OCI-LY1 (cell line): ENCODE measurements at regions not wholly inside any gene's neighbourhood (a gene's known extent, or its start where the extent isn't known, plus 50 kb on each side); places are given as distances from the start of the nearest gene placed in this dataset.

Source experiments
- H2AFZ ChIP-seq: fragments of 200-600 bp; sonication (generic), shearing (Covaris generic); 2 replicates; pipeline ENCODE4 v1.6.0; 2014; ENCODE audit warnings: antibody characterized with exemption, mild to moderate bottlenecking, low read length
- H3F3A ChIP-seq: fragments of 200-600 bp; sonication (generic), shearing (Covaris generic); 2 replicates; pipeline ENCODE4 v1.6.0; 2014; ENCODE audit warnings: mild to moderate bottlenecking, antibody characterized with exemption, low read length, moderate library complexity; ENCODE audit not compliant: insufficient read depth
- H3K27ac ChIP-seq: fragments of 200-600 bp; sonication (generic); 2 replicates; pipeline ENCODE4 v1.5.1; 2014; ENCODE audit warnings: low read length, mixed run types, mild to moderate bottlenecking, low read depth; ENCODE audit not compliant: poor library complexity, severe bottlenecking
- H3K27me3 ChIP-seq: fragments of 200-600 bp; sonication (generic); 2 replicates; pipeline ENCODE4 v1.6.0; 2014; ENCODE audit warnings: antibody characterized with exemption, mild to moderate bottlenecking, low read length, moderate library complexity; ENCODE audit not compliant: insufficient read depth
- H3K36me3 ChIP-seq: fragments of 200-600 bp; sonication (generic); 2 replicates; pipeline ENCODE4 v1.6.1; 2014; ENCODE audit warnings: mild to moderate bottlenecking, antibody characterized with exemption, low read length, moderate library complexity, mixed read lengths; ENCODE audit not compliant: insufficient read depth
- H3K4me1 ChIP-seq: fragments of 200-600 bp; sonication (generic); 2 replicates; pipeline ENCODE4 v1.5.1; 2014; ENCODE audit warnings: mild to moderate bottlenecking, low read length, moderate library complexity; ENCODE audit not compliant: insufficient read depth, severe bottlenecking
- H3K4me2 ChIP-seq: fragments of 200-600 bp; sonication (generic), shearing (Covaris generic); 2 replicates; pipeline ENCODE4 v1.6.1; 2014; ENCODE audit warnings: low read length
- H3K4me3 ChIP-seq: fragments of 200-600 bp; sonication (generic); 2 replicates; pipeline ENCODE4 v1.5.1; 2014; ENCODE audit warnings: low read length, low read depth, mild to moderate bottlenecking, mixed read lengths; ENCODE audit not compliant: poor library complexity, severe bottlenecking
- H3K79me2 ChIP-seq: fragments of 200-600 bp; shearing (Covaris generic); 2 replicates; pipeline ENCODE4 v1.6.1; 2016; ENCODE audit warnings: mixed run types, low read length, mixed read lengths; ENCODE audit not compliant: insufficient read depth
- H3K9ac ChIP-seq: fragments of 200-600 bp; sonication (generic), shearing (Covaris generic); 2 replicates; pipeline ENCODE4 v1.6.1; 2014; ENCODE audit warnings: mild to moderate bottlenecking, low read length, mixed read lengths
- H3K9me2 ChIP-seq: fragments of 200-600 bp; sonication (generic), shearing (Covaris generic); 2 replicates; pipeline ENCODE4 v1.6.1; 2014; ENCODE audit warnings: low read depth, mild to moderate bottlenecking, low read length, mixed read lengths
- H3K9me3 ChIP-seq: fragments of 200-600 bp; shearing (Covaris generic); 2 replicates; pipeline ENCODE4 v1.6.1; 2014; ENCODE audit warnings: low read length, mixed read lengths
- H4K20me1 ChIP-seq: fragments of 200-600 bp; sonication (generic), shearing (Covaris generic); 2 replicates; pipeline ENCODE4 v1.6.0; 2016; ENCODE audit warnings: mild to moderate bottlenecking, low read length; ENCODE audit not compliant: insufficient read depth
- CTCF ChIP-seq: fragments of 200-600 bp; sonication (generic), shearing (Covaris generic); IDR thresholded peaks from 2 replicates; pipeline ENCODE4 v1.5.1; 2017; ENCODE audit warnings: mild to moderate bottlenecking, antibody characterized with exemption, low read length, moderate library complexity, mixed read lengths
- EZH2 ChIP-seq: fragments of 200-600 bp; sonication (generic), shearing (Covaris generic); IDR thresholded peaks from 2 replicates; pipeline ENCODE4 v1.8.0; 2017; ENCODE audit warnings: borderline replicate concordance, mixed run types, mild to moderate bottlenecking, antibody characterized with exemption, low read length, moderate library complexity, mixed read lengths

- Histone ChIP-seq H3K27ac (no peak overlapping the region), H3F3A (no peaks in the 10 kb centered on the region), H3K36me3 (no peaks in the 10 kb centered on the region), H3K4me3 (no peak overlapping the region), H3K4me2 (no peak overlapping the region), H3K27me3 (no peaks in the 10 kb centered on the region), H3K9ac (no peak overlapping the region), H3K79me2 (no peaks in the 10 kb centered on the region), H3K9me2 (no peaks in the 10 kb centered on the region), H3K9me3 (no peaks in the 10 kb centered on the region), H4K20me1 (no peaks in the 10 kb centered on the region), H2AFZ (no peak overlapping the region), H3K4me1 (no peaks in the 10 kb centered on the region)
- no peak for TF ChIP-seq CTCF
- no peak for TF ChIP-seq EZH2
Observed at GRCh38 chr13:42486711-42487198, 87.2 kb upstream of the TNFSF11 start.

- Histone ChIP-seq H3K4me3 (no peak overlapping the region), H3K4me2 (no peak overlapping the region), H3K36me3 (no peaks in the 10 kb centered on the region)
Observed at GRCh38 chr13:42487221-42487620, 86.7 kb upstream of the TNFSF11 start.

GRCh38 chr13:42490676-42491075 is 83.3 kb upstream of the TNFSF11 start:
- Histone ChIP-seq H3K4me1 (no peaks in the 10 kb centered on the region), H3K9ac (no peak overlapping the region), H4K20me1 (no peaks in the 10 kb centered on the region), H3K27me3 (no peaks in the 10 kb centered on the region), H3F3A (no peaks in the 10 kb centered on the region), H2AFZ (no peak overlapping the region), H3K4me3 (no peak overlapping the region), H3K9me3 (no peaks in the 10 kb centered on the region), H3K36me3 (no peaks in the 10 kb centered on the region), H3K27ac (no peak overlapping the region), H3K4me2 (no peak overlapping the region), H3K9me2 (no peaks in the 10 kb centered on the region), H3K79me2 (no peaks in the 10 kb centered on the region)
- no peak for TF ChIP-seq CTCF
- no peak for TF ChIP-seq EZH2

More at GRCh38 chr13:42487221-42487620, 86.7 kb upstream of the TNFSF11 start:
- Histone ChIP-seq H3K27me3 (no peaks in the 10 kb centered on the region), H3K9me3 (no peaks in the 10 kb centered on the region), H3K4me1 (no peaks in the 10 kb centered on the region), H4K20me1 (no peaks in the 10 kb centered on the region), H3K9ac (no peak overlapping the region), H3F3A (no peaks in the 10 kb centered on the region), H2AFZ (no peak overlapping the region), H3K27ac (no peak overlapping the region), H3K79me2 (no peaks in the 10 kb centered on the region), H3K9me2 (no peaks in the 10 kb centered on the region)
- TF ChIP-seq EZH2, result no peak

GRCh38 chr13:42492372-42492920 is 81.5 kb upstream of the TNFSF11 start:
- Histone ChIP-seq H3K9me2 (no peaks in the 10 kb centered on the region), H3K4me1 (no peaks in the 10 kb centered on the region), H3K9me3 (no peaks in the 10 kb centered on the region), H3K4me3 (no peak overlapping the region), H4K20me1 (no peaks in the 10 kb centered on the region), H3K79me2 (no peaks in the 10 kb centered on the region), H3K27ac (no peak overlapping the region), H3K9ac (no peak overlapping the region), H3K4me2 (no peak overlapping the region), H3F3A (no peaks in the 10 kb centered on the region), H3K27me3 (no peaks in the 10 kb centered on the region), H2AFZ (no peak overlapping the region), H3K36me3 (no peaks in the 10 kb centered on the region)
- TF ChIP-seq EZH2, result no peak
- no peak for TF ChIP-seq CTCF
